ENCODE measurements at regions not wholly inside any gene's neighbourhood (a gene's known extent, or its start where the extent isn't known, plus 50 kb on each side); places are given as distances from the start of the nearest gene placed in this dataset.

DNA sequence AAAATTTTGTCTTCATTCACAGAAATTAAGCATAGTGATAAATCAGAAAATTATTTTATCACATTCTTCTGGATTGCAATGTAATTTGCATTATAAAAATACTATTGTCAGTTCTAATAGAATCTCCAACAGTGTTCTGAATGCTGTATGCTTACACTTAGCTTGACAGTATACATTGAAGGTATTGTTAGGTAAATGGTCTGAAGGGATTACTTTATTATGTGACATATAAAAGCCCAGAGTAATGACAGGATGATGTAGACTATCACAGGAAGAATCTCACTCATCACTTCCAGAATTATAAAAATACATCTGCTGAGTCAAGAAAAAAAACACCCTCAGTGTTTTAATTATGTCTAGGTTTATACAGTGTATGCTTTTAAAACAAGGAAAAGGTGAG lies 1532.5 kb upstream of the RAG2 start:
- TF ChIP-seq, protein P1, sequence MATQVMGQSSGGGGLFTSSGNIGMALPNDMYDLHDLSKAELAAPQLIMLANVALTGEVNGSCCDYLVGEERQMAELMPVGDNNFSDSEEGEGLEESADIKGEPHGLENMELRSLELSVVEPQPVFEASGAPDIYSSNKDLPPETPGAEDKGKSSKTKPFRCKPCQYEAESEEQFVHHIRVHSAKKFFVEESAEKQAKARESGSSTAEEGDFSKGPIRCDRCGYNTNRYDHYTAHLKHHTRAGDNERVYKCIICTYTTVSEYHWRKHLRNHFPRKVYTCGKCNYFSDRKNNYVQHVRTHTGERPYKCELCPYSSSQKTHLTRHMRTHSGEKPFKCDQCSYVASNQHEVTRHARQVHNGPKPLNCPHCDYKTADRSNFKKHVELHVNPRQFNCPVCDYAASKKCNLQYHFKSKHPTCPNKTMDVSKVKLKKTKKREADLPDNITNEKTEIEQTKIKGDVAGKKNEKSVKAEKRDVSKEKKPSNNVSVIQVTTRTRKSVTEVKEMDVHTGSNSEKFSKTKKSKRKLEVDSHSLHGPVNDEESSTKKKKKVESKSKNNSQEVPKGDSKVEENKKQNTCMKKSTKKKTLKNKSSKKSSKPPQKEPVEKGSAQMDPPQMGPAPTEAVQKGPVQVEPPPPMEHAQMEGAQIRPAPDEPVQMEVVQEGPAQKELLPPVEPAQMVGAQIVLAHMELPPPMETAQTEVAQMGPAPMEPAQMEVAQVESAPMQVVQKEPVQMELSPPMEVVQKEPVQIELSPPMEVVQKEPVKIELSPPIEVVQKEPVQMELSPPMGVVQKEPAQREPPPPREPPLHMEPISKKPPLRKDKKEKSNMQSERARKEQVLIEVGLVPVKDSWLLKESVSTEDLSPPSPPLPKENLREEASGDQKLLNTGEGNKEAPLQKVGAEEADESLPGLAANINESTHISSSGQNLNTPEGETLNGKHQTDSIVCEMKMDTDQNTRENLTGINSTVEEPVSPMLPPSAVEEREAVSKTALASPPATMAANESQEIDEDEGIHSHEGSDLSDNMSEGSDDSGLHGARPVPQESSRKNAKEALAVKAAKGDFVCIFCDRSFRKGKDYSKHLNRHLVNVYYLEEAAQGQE (IDR thresholded peaks at IDR 0.05; ENCODE audit: low read depth), result no peak
- TF ChIP-seq, protein P2, sequence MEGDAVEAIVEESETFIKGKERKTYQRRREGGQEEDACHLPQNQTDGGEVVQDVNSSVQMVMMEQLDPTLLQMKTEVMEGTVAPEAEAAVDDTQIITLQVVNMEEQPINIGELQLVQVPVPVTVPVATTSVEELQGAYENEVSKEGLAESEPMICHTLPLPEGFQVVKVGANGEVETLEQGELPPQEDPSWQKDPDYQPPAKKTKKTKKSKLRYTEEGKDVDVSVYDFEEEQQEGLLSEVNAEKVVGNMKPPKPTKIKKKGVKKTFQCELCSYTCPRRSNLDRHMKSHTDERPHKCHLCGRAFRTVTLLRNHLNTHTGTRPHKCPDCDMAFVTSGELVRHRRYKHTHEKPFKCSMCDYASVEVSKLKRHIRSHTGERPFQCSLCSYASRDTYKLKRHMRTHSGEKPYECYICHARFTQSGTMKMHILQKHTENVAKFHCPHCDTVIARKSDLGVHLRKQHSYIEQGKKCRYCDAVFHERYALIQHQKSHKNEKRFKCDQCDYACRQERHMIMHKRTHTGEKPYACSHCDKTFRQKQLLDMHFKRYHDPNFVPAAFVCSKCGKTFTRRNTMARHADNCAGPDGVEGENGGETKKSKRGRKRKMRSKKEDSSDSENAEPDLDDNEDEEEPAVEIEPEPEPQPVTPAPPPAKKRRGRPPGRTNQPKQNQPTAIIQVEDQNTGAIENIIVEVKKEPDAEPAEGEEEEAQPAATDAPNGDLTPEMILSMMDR (IDR thresholded peaks at IDR 0.05 in 2 of 3, conservative IDR thresholded peaks at IDR 0.05 in 1 of 3; ENCODE audit: borderline replicate concordance in 1 of 3, insufficient read depth in 1 of 3, low read depth in 2 of 3, low read length in 2 of 3), result no peak
- TF ChIP-seq ZFX (IDR thresholded peaks at IDR 0.05), result no peak
